ENCODE measurements at regions not wholly inside any gene's neighbourhood (a gene's known extent, or its start where the extent isn't known, plus 50 kb on each side); places are given as distances from the start of the nearest gene placed in this dataset.
"Not testable (repeated sequence)": the region's sequence is repeated elsewhere in the genome, so short reads cannot be mapped to it uniquely, and the experiment has no call there.

- Mint-ChIP-seq H3K36me3 (ENCODE audit: low read depth) (no peaks in the 10 kb centered on the region), H3K9me3 (no peaks in the 10 kb centered on the region), H3K4me1 (ENCODE audit: low read depth) (no peaks in the 10 kb centered on the region), H3K4me3 (no peak overlapping the region), H3K27ac (no peak overlapping the region), H3K27me3 (no peaks in the 10 kb centered on the region)
- intact Hi-C loops (cut with micrococcal nuclease) = no loop called here
Measured at GRCh38 chr11:87753143-87753542, 422.1 kb downstream of the RAB38 start.

- Mint-ChIP-seq H3K4me1 (ENCODE audit: low read depth) (no peaks in the 10 kb centered on the region), H3K36me3 (ENCODE audit: low read depth) (no peaks in the 10 kb centered on the region), H3K27ac (no peak overlapping the region), H3K9me3 (no peaks in the 10 kb centered on the region), H3K4me3 (no peak overlapping the region), H3K27me3 (no peaks in the 10 kb centered on the region)
- intact Hi-C loops (cut with micrococcal nuclease) = no loop called here
Measured at GRCh38 chr11:87743007-87743406, 432.2 kb downstream of the RAB38 start.

- intact Hi-C loops (cut with micrococcal nuclease) = no loop called here
Measured at GRCh38 chr11:87740968-87741367, 434.3 kb downstream of the RAB38 start.

GRCh38 chr11:87740451-87740850, 434.8 kb downstream of the RAB38 start:
- Mint-ChIP-seq H3K27ac (no peak overlapping the region), H3K9me3 (no peaks in the 10 kb centered on the region), H3K4me3 (no peak overlapping the region), H3K4me1 (ENCODE audit: low read depth) (no peaks in the 10 kb centered on the region), H3K27me3 (no peaks in the 10 kb centered on the region), H3K36me3 (ENCODE audit: low read depth) (no peaks in the 10 kb centered on the region)
- intact Hi-C loops (cut with micrococcal nuclease) = no loop called here

More at GRCh38 chr11:87740968-87741367, 434.3 kb downstream of the RAB38 start:
- no peak overlapping the region for H3K27ac Mint-ChIP-seq
- no peaks in the 10 kb centered on the region for H3K9me3 Mint-ChIP-seq
- no peak overlapping the region for H3K4me3 Mint-ChIP-seq
- no peaks in the 10 kb centered on the region for H3K36me3 Mint-ChIP-seq (ENCODE audit: low read depth)
- no peaks in the 10 kb centered on the region for H3K4me1 Mint-ChIP-seq (ENCODE audit: low read depth)
- H3K27me3 Mint-ChIP-seq = no peaks in the 10 kb centered on the region

GRCh38 chr11:87739766-87740165, 435.5 kb downstream of the RAB38 start:
- H3K4me3 Mint-ChIP-seq = no peak overlapping the region
- H3K27ac Mint-ChIP-seq = no peak overlapping the region
- H3K27me3 Mint-ChIP-seq = no peaks in the 10 kb centered on the region
- intact Hi-C loops (cut with micrococcal nuclease) = no loop called here
- H3K4me1 Mint-ChIP-seq (ENCODE audit: low read depth) = no peaks in the 10 kb centered on the region
- no peaks in the 10 kb centered on the region for H3K9me3 Mint-ChIP-seq
- no peaks in the 10 kb centered on the region for H3K36me3 Mint-ChIP-seq (ENCODE audit: low read depth)

- no peaks in the 10 kb centered on the region for H3K36me3 Mint-ChIP-seq (ENCODE audit: low read depth)
- H3K27ac Mint-ChIP-seq = no peak overlapping the region
- intact Hi-C loops (cut with micrococcal nuclease) = no loop called here
- H3K27me3 Mint-ChIP-seq = no peaks in the 10 kb centered on the region
- H3K4me1 Mint-ChIP-seq (ENCODE audit: low read depth) = no peaks in the 10 kb centered on the region
- H3K4me3 Mint-ChIP-seq = no peak overlapping the region
- no peaks in the 10 kb centered on the region for H3K9me3 Mint-ChIP-seq
Measured at GRCh38 chr11:87739261-87739660, 436.0 kb downstream of the RAB38 start.

- H3K4me1 Mint-ChIP-seq (ENCODE audit: low read depth) = no peaks in the 10 kb centered on the region
- no peaks in the 10 kb centered on the region for H3K9me3 Mint-ChIP-seq
- no peaks in the 10 kb centered on the region for H3K36me3 Mint-ChIP-seq (ENCODE audit: low read depth)
- no peak overlapping the region for H3K27ac Mint-ChIP-seq
- H3K27me3 Mint-ChIP-seq = no peaks in the 10 kb centered on the region
- no peak overlapping the region for H3K4me3 Mint-ChIP-seq
- intact Hi-C loops (cut with micrococcal nuclease) = no loop called here
Measured at GRCh38 chr11:87736928-87737327, 438.3 kb downstream of the RAB38 start.

- no peaks in the 10 kb centered on the region for H3K36me3 Mint-ChIP-seq (ENCODE audit: low read depth)
- intact Hi-C loops (cut with micrococcal nuclease) = loop anchor here (10.0 kb wide), 1 partner anchor 828 kb away; no protein-coding TSS in a partner anchor
Measured at GRCh38 chr11:87726506-87726905, 448.7 kb downstream of the RAB38 start.

GRCh38 chr11:87724358-87724757, 450.9 kb downstream of the RAB38 start:
- H3K9me3 Mint-ChIP-seq = no peaks in the 10 kb centered on the region
- no peaks in the 10 kb centered on the region for H3K4me1 Mint-ChIP-seq (ENCODE audit: low read depth)
- H3K4me3 Mint-ChIP-seq = no peak overlapping the region
- no peak overlapping the region for H3K27ac Mint-ChIP-seq
- intact Hi-C loops (cut with micrococcal nuclease) = loop anchor here (10.0 kb wide), 1 partner anchor 830 kb away; no protein-coding TSS in a partner anchor
- no peaks in the 10 kb centered on the region for H3K36me3 Mint-ChIP-seq (ENCODE audit: low read depth)
- no peaks in the 10 kb centered on the region for H3K27me3 Mint-ChIP-seq

More at GRCh38 chr11:87726506-87726905, 448.7 kb downstream of the RAB38 start:
- Mint-ChIP-seq H3K9me3 (peaks cover 8% of the 10 kb centered on the region), H3K4me1 (ENCODE audit: low read depth) (no peaks in the 10 kb centered on the region), H3K4me3 (no peak overlapping the region), H3K27ac (no peak overlapping the region), H3K27me3 (no peaks in the 10 kb centered on the region)

- no peaks in the 10 kb centered on the region for H3K27me3 Mint-ChIP-seq
- intact Hi-C loops (cut with micrococcal nuclease) = loop anchor here (10.0 kb wide), 1 partner anchor 832 kb away; no protein-coding TSS in a partner anchor
- H3K4me1 Mint-ChIP-seq (ENCODE audit: low read depth) = no peaks in the 10 kb centered on the region
- H3K36me3 Mint-ChIP-seq (ENCODE audit: low read depth) = no peaks in the 10 kb centered on the region
- H3K9me3 Mint-ChIP-seq = no peaks in the 10 kb centered on the region
- H3K4me3 Mint-ChIP-seq = no peak overlapping the region
- H3K27ac Mint-ChIP-seq = no peak overlapping the region
Measured at GRCh38 chr11:87722756-87723565, 452.3 kb downstream of the RAB38 start.

GRCh38 chr11:87719326-87720073, 455.7 kb downstream of the RAB38 start:
- no peaks in the 10 kb centered on the region for H3K9me3 Mint-ChIP-seq
- intact Hi-C loops (cut with micrococcal nuclease) = loop anchor here (10.0 kb wide), 1 partner anchor 835 kb away; no protein-coding TSS in a partner anchor
- no peak overlapping the region for H3K27ac Mint-ChIP-seq
- H3K4me3 Mint-ChIP-seq = no peak overlapping the region
- no peaks in the 10 kb centered on the region for H3K27me3 Mint-ChIP-seq
- H3K4me1 Mint-ChIP-seq (ENCODE audit: low read depth) = no peaks in the 10 kb centered on the region
- H3K36me3 Mint-ChIP-seq (ENCODE audit: low read depth) = no peaks in the 10 kb centered on the region

- Mint-ChIP-seq H3K27ac (no peak overlapping the region), H3K27me3 (no peaks in the 10 kb centered on the region), H3K9me3 (peaks cover 9% of the 10 kb centered on the region), H3K36me3 (ENCODE audit: low read depth) (no peaks in the 10 kb centered on the region), H3K4me1 (ENCODE audit: low read depth) (no peaks in the 10 kb centered on the region), H3K4me3 (no peak overlapping the region)
- intact Hi-C loops (cut with micrococcal nuclease) = no loop called here
Measured at GRCh38 chr11:87712802-87713202, 462.4 kb downstream of the RAB38 start.

- H3K9me3 Mint-ChIP-seq = peaks cover 9% of the 10 kb centered on the region
- H3K27me3 Mint-ChIP-seq = no peaks in the 10 kb centered on the region
- no peak overlapping the region for H3K27ac Mint-ChIP-seq
- no peaks in the 10 kb centered on the region for H3K4me1 Mint-ChIP-seq (ENCODE audit: low read depth)
- H3K36me3 Mint-ChIP-seq (ENCODE audit: low read depth) = no peaks in the 10 kb centered on the region
- no peak overlapping the region for H3K4me3 Mint-ChIP-seq
- intact Hi-C loops (cut with micrococcal nuclease) = no loop called here
Measured at GRCh38 chr11:87712391-87712790, 462.9 kb downstream of the RAB38 start.

GRCh38 chr11:87703589-87703988, 471.7 kb downstream of the RAB38 start:
- peaks cover 41% of the 10 kb centered on the region for H3K9me3 Mint-ChIP-seq
- H3K4me1 Mint-ChIP-seq (ENCODE audit: low read depth); H3K27me3 Mint-ChIP-seq; H3K4me3 Mint-ChIP-seq; H3K27ac Mint-ChIP-seq; intact Hi-C loops (cut with micrococcal nuclease); H3K36me3 Mint-ChIP-seq (ENCODE audit: low read depth): not testable (repeated sequence)
